ENCODE measurements at regions not wholly inside any gene's neighbourhood (a gene's known extent, or its start where the extent isn't known, plus 50 kb on each side); places are given as distances from the start of the nearest gene placed in this dataset.

DNA sequence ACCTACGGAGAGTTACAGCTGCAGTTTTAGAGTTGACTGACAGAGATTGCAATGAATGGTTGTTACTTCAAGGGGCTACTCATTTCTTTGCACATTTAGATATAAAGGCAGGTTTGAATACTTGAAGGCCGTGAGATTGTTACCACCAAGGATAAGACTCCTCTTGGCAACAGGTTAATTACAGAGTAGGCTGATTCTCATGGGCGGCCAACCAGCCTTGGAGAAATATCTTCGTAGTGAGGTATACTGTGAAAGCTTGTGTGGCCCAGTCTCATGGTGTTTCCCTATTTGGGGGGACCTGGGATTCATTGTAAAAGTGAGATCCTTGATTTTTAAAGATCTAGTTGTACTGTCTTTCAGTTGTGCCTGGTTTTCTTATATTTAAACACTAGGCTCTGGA, 103.2 kb upstream of the OLFM3 start:
- Mint-ChIP-seq H3K27me3 (ENCODE audit: unreplicated experiment) (no peaks in the 10 kb centered on the region), H3K36me3 (ENCODE audit: unreplicated experiment) (no peaks in the 10 kb centered on the region), H3K27ac (ENCODE audit: unreplicated experiment) (no peak overlapping the region), H3K9me3 (ENCODE audit: unreplicated experiment) (no peaks in the 10 kb centered on the region), H3K4me1 (ENCODE audit: low read depth, unreplicated experiment) (no peaks in the 10 kb centered on the region), H3K4me3 (ENCODE audit: unreplicated experiment) (no peak overlapping the region)
- TF ChIP-seq, protein P1, sequence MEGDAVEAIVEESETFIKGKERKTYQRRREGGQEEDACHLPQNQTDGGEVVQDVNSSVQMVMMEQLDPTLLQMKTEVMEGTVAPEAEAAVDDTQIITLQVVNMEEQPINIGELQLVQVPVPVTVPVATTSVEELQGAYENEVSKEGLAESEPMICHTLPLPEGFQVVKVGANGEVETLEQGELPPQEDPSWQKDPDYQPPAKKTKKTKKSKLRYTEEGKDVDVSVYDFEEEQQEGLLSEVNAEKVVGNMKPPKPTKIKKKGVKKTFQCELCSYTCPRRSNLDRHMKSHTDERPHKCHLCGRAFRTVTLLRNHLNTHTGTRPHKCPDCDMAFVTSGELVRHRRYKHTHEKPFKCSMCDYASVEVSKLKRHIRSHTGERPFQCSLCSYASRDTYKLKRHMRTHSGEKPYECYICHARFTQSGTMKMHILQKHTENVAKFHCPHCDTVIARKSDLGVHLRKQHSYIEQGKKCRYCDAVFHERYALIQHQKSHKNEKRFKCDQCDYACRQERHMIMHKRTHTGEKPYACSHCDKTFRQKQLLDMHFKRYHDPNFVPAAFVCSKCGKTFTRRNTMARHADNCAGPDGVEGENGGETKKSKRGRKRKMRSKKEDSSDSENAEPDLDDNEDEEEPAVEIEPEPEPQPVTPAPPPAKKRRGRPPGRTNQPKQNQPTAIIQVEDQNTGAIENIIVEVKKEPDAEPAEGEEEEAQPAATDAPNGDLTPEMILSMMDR (IDR thresholded peaks at IDR 0.05; ENCODE audit: partially characterized antibody, unreplicated experiment): no peak
- DNase-seq: no peak

DNA sequence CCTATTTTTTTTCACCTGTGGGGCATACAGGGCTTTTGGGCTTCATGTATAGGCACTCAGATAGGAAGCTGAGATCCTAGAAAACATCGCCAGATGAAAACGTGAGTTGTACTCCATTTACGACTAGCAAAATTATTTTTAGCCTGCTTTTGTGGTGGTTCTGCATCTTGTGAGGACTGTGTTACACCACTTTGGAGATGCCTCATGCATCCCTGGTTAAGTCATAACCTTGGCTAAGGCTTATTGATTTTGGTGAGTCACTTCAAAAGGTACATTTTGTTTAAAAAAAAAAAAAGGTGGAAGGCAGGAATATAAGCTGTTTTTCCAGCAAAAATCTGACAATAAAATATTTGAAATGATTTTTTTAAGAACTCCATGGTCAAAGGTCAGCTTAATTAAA, 101.8 kb upstream of the OLFM3 start:
- TF ChIP-seq, protein P1 (IDR thresholded peaks at IDR 0.05; ENCODE audit: partially characterized antibody, unreplicated experiment): no peak
- H3K36me3 Mint-ChIP-seq (ENCODE audit: unreplicated experiment): no peaks in the 10 kb centered on the region
- no peaks in the 10 kb centered on the region for H3K4me1 Mint-ChIP-seq (ENCODE audit: low read depth, unreplicated experiment)
- no peaks in the 10 kb centered on the region for H3K9me3 Mint-ChIP-seq (ENCODE audit: unreplicated experiment)
- no peaks in the 10 kb centered on the region for H3K27me3 Mint-ChIP-seq (ENCODE audit: unreplicated experiment)
- H3K27ac Mint-ChIP-seq (ENCODE audit: unreplicated experiment): no peak overlapping the region
- no peak overlapping the region for H3K4me3 Mint-ChIP-seq (ENCODE audit: unreplicated experiment)
- no peak for DNase-seq

DNA sequence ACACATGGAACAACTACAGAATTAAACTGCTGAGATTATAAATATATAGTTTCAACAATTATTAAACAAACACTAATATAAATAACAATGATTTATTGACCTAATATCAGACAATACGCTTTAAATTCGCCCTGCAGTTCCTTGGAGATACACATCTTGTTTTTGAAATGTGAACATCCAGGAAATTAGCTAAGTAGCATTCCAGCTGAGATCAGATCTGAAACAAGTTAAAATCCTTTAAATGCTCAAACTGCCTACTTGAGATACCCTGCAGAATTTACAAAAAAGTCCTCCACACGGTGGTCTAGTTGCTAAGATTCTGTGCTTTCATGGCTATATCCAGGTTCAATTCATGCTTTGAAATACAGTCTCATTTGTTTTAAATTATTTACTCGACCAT, 101.4 kb upstream of the OLFM3 start:
- Mint-ChIP-seq H3K4me1 (ENCODE audit: low read depth, unreplicated experiment) (no peaks in the 10 kb centered on the region), H3K9me3 (ENCODE audit: unreplicated experiment) (no peaks in the 10 kb centered on the region), H3K36me3 (ENCODE audit: unreplicated experiment) (no peaks in the 10 kb centered on the region), H3K4me3 (ENCODE audit: unreplicated experiment) (no peak overlapping the region), H3K27ac (ENCODE audit: unreplicated experiment) (no peak overlapping the region), H3K27me3 (ENCODE audit: unreplicated experiment) (no peaks in the 10 kb centered on the region)
- DNase-seq: no peak
- TF ChIP-seq, protein P1 (IDR thresholded peaks at IDR 0.05; ENCODE audit: partially characterized antibody, unreplicated experiment): no peak

DNA sequence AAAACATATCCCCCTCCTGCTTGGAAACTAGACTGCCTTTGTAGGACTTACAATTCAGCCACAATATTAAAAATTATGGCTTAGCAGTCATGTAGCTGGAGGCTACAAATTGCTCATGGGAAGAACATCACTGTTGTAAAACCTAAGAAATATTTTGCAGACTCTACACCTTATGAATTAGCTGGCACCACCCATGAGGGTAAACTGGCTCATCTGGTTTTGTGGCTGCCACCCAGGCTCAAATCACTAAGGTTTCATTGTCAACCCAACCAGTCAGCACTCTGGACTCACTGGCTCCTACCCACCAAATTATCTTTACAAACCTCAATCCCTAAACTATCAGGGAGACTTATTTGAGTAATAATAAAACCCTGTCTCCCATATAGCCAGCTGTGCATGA, 100.7 kb upstream of the OLFM3 start:
- TF ChIP-seq, protein P1 (IDR thresholded peaks at IDR 0.05; ENCODE audit: partially characterized antibody, unreplicated experiment): no peak
- H3K4me1 Mint-ChIP-seq (ENCODE audit: low read depth, unreplicated experiment): no peaks in the 10 kb centered on the region

GRCh38 chr1:102096162-102096561, 99.4 kb upstream of the OLFM3 start:
- Mint-ChIP-seq H3K27me3 (ENCODE audit: unreplicated experiment) (no peaks in the 10 kb centered on the region), H3K4me1 (ENCODE audit: low read depth, unreplicated experiment) (no peaks in the 10 kb centered on the region), H3K4me3 (ENCODE audit: unreplicated experiment) (no peak overlapping the region), H3K27ac (ENCODE audit: unreplicated experiment) (no peak overlapping the region), H3K9me3 (ENCODE audit: unreplicated experiment) (no peaks in the 10 kb centered on the region), H3K36me3 (ENCODE audit: unreplicated experiment) (no peaks in the 10 kb centered on the region)
- DNase-seq: no peak
- TF ChIP-seq, protein P1 (IDR thresholded peaks at IDR 0.05; ENCODE audit: partially characterized antibody, unreplicated experiment): no peak

More for the DNA sequence above, 100.7 kb upstream of the OLFM3 start:
- Mint-ChIP-seq H3K27me3 (ENCODE audit: unreplicated experiment) (no peaks in the 10 kb centered on the region), H3K9me3 (ENCODE audit: unreplicated experiment) (no peaks in the 10 kb centered on the region), H3K4me3 (ENCODE audit: unreplicated experiment) (no peak overlapping the region), H3K36me3 (ENCODE audit: unreplicated experiment) (no peaks in the 10 kb centered on the region), H3K27ac (ENCODE audit: unreplicated experiment) (no peak overlapping the region)
- no peak for DNase-seq
